ENCODE measurements at regions not wholly inside any gene's neighbourhood (a gene's known extent, or its start where the extent isn't known, plus 50 kb on each side); places are given as distances from the start of the nearest gene placed in this dataset.

- Histone ChIP-seq H2BK20ac (ENCODE audit: low read length) (no peak overlapping the region), H2BK5ac (ENCODE audit: low read depth, low read length) (no peak overlapping the region), H3K9me3 (ENCODE audit: insufficient read depth in 2 of 2, low read depth in 1 of 2, low read length in 1 of 2) (no peaks in the 10 kb centered on the region), H3K18ac (ENCODE audit: extremely low read depth, low read length) (no peak overlapping the region), H3K4me2 (ENCODE audit: insufficient read depth in 1 of 2, low read depth in 2 of 2, low read length in 2 of 2) (no peak overlapping the region), H3K79me1 (ENCODE audit: low read depth, low read length) (no peaks in the 10 kb centered on the region), H2BK15ac (ENCODE audit: low read length) (no peak overlapping the region), H2AK5ac (ENCODE audit: low read depth, low read length) (no peak overlapping the region), H3K4ac (replicated peaks; ENCODE audit: insufficient read length, low read depth, low read length) (no peak overlapping the region), H3K4me1 (replicated peaks in 1 of 4; ENCODE audit: control insufficient read depth in 3 of 4, insufficient read depth in 4 of 4, low read length in 3 of 4) (no peaks in the 10 kb centered on the region), H3K23me2 (ENCODE audit: low read depth, low read length) (no peaks in the 10 kb centered on the region), H3K79me2 (ENCODE audit: control insufficient read depth in 1 of 2, insufficient read depth in 2 of 2, low read length in 2 of 2) (no peaks in the 10 kb centered on the region), H3K4me3 (ENCODE audit: extremely low read depth in 1 of 4, insufficient read depth in 2 of 4, low read depth in 3 of 4, low read length in 4 of 4) (no peak overlapping the region), H4K8ac (ENCODE audit: extremely low read depth, insufficient read depth, low read length) (no peak overlapping the region), H4K5ac (ENCODE audit: insufficient read length, low read depth, low read length) (no peak overlapping the region), H3K9ac (replicated peaks in 1 of 4; ENCODE audit: extremely low read depth in 1 of 4, low read depth in 3 of 4, low read length in 3 of 4) (no peak overlapping the region), H3K27ac (ENCODE audit: low read depth, low read length) (no peak overlapping the region), H4K91ac (replicated peaks; ENCODE audit: insufficient read length, low read length) (no peak overlapping the region), H3K56ac (replicated peaks; ENCODE audit: insufficient read length, low read depth, low read length) (no peak overlapping the region), H2BK120ac (replicated peaks; ENCODE audit: low read depth, low read length) (no peak overlapping the region), H2BK12ac (ENCODE audit: low read depth, low read length) (no peak overlapping the region), H2AFZ (ENCODE audit: low read length) (no peak overlapping the region), H3K27me3 (replicated peaks in 1 of 4; ENCODE audit: control insufficient read depth in 3 of 4, extremely low read depth in 1 of 4, insufficient read depth in 3 of 4, low read length in 3 of 4) (no peaks in the 10 kb centered on the region), H3K36me3 (ENCODE audit: control insufficient read depth in 2 of 4, insufficient read depth in 4 of 4, low read length in 3 of 4) (no peaks in the 10 kb centered on the region), H4K20me1 (replicated peaks in 1 of 2; ENCODE audit: control insufficient read depth in 1 of 2, insufficient read depth in 2 of 2, low read length in 2 of 2) (no peaks in the 10 kb centered on the region), H3K23ac (ENCODE audit: insufficient read length) (no peak overlapping the region), H3K14ac (ENCODE audit: insufficient read length) (no peak overlapping the region)
- POLR2A ChIA-PET (ENCODE audit: partially characterized antibody): no interaction called here
- 96% methylated on average over 4 of the region's 4 CpGs; no CpG with 5 or more reads in 1 of the 2 experiments for WGBS, 2 experiments (ENCODE audit: extremely low coverage in 1 of 2, insufficient coverage in 1 of 2, insufficient read length in 1 of 2, insufficient replicate concordance in 2 of 2, low coverage in 1 of 2, low lambda C conversion rate in 2 of 2, missing lambda C conversion rate in 1 of 2)
- CTCF ChIA-PET (ENCODE audit: partially characterized antibody): interaction anchor here (1.7 kb wide), 1 partner anchor 18 kb away, joined by 3 read pairs; no protein-coding TSS in a partner anchor
- no peak for DNase-seq (ENCODE audit: low read depth in 1 of 2, low spot score in 2 of 2)
- FAIRE-seq: no peak
- TF ChIP-seq SAP30 (IDR thresholded peaks at IDR 0.05; ENCODE audit: insufficient read depth, insufficient replicate concordance, low read length) (no peak), CBX8 (IDR thresholded peaks at IDR 0.05; ENCODE audit: borderline replicate concordance, low read depth, low read length) (no peak), JUND (IDR thresholded peaks at IDR 0.05; ENCODE audit: low read length) (no peak), CREB1 (IDR thresholded peaks at IDR 0.05) (no peak), NANOG (IDR thresholded peaks at IDR 0.05; ENCODE audit: insufficient read depth, low read depth, low read length, poor library complexity, severe bottlenecking) (no peak), CHD1 (IDR thresholded peaks at IDR 0.05; ENCODE audit: low read depth, low read length) (no peak), RFX5 (IDR thresholded peaks at IDR 0.05; ENCODE audit: borderline replicate concordance, low read depth, low read length) (no peak), YY1 (IDR thresholded peaks at IDR 0.05; ENCODE audit: low read depth, low read length) (no peak), SIX5 (IDR thresholded peaks at IDR 0.05; ENCODE audit: low read depth, low read length) (no peak), MAFK (IDR thresholded peaks at IDR 0.05; ENCODE audit: low read depth, low read length) (no peak), RAD21 (IDR thresholded peaks at IDR 0.05 in 1 of 2, conservative IDR thresholded peaks at IDR 0.05 in 1 of 2; ENCODE audit: low read depth in 2 of 2, low read length in 2 of 2) (no peak)
Measured at GRCh38 chrX:8345473-8345872, 119.2 kb upstream of the VCX3B start.
